H1 (cell line): ENCODE measurements at regions not wholly inside any gene's neighbourhood (a gene's known extent, or its start where the extent isn't known, plus 50 kb on each side); places are given as distances from the start of the nearest gene placed in this dataset.

Experiments used
- CTCF ChIA-PET: fragments of 300-600 bp; sonication (Branson Sonifier 250); formaldehyde crosslinking; loops from one replicate; lab custom pipeline; 2021; ENCODE audit not compliant: partially characterized antibody; lab: Charles Lee
- POLR2A ChIA-PET: fragments of 300-600 bp; sonication (Branson Sonifier 250); formaldehyde crosslinking; loops from one replicate; lab custom pipeline; 2021; ENCODE audit warnings: inconsistent platforms; ENCODE audit not compliant: partially characterized antibody; lab: Charles Lee
- DNase-seq, 2 experiments: peaks; one replicate each; pipeline versions ENCODE4 v3.0.0 to v3.0.0-alpha.2; 2010 to 2022; ENCODE audit warnings: low spot score in 2 of 2, low read depth in 1 of 2, mixed read lengths in 1 of 2
- FAIRE-seq: peaks from 2 replicates; lab custom pipeline; 2011; peaks lifted over from hg19 to GRCh38; lab: Jason Lieb, UNC
- H2AFZ ChIP-seq: 2 replicates; pipeline ENCODE4 v1.8.1; 2012; ENCODE audit warnings: low read length, inconsistent platforms
- H2AK5ac ChIP-seq: 2 replicates; pipeline ENCODE4 v1.6.1; 2013; ENCODE audit warnings: low read depth, low read length
- H2BK120ac ChIP-seq: replicated peaks from 2 replicates; pipeline ENCODE3; 2013; ENCODE audit warnings: low read depth, low read length, inconsistent platforms
- H2BK12ac ChIP-seq: 2 replicates; pipeline ENCODE4 v1.6.1; 2013; ENCODE audit warnings: low read depth, low read length
- H2BK15ac ChIP-seq: 2 replicates; pipeline ENCODE4 v1.6.1; 2013; ENCODE audit warnings: low read length
- H2BK20ac ChIP-seq: 2 replicates; pipeline ENCODE4 v1.6.1; 2013; ENCODE audit warnings: low read length
- H2BK5ac ChIP-seq: 2 replicates; pipeline ENCODE4 v1.6.1; 2013; ENCODE audit warnings: low read depth, low read length
- H3K14ac ChIP-seq: 2 replicates; pipeline ENCODE4 v1.6.1; 2013; ENCODE audit warnings: inconsistent platforms; ENCODE audit not compliant: insufficient read length
- H3K18ac ChIP-seq: 2 replicates; pipeline ENCODE4 v1.6.1; 2013; ENCODE audit warnings: low read length; ENCODE audit errors: extremely low read depth
- H3K23ac ChIP-seq: 2 replicates; pipeline ENCODE4 v1.6.1; 2013; ENCODE audit warnings: inconsistent platforms; ENCODE audit not compliant: insufficient read length
- H3K23me2 ChIP-seq: 2 replicates; pipeline ENCODE4 v1.6.1; 2013; ENCODE audit warnings: low read depth, low read length
- H3K27ac ChIP-seq: 2 replicates; pipeline ENCODE4 v1.6.1; 2011; ENCODE audit warnings: low read depth, low read length, inconsistent platforms
- H3K27me3 ChIP-seq, 4 experiments: replicated peaks in 1 of 4; 1 replicate in 1 of 4; 2 replicates in 3 of 4; pipeline versions ENCODE4 v1.6.1 to v1.8.1; 2011 to 2013; ENCODE audit warnings: low read length in 3 of 4, mild to moderate bottlenecking in 3 of 4, inconsistent platforms in 2 of 4, mixed read lengths in 2 of 4, moderate library complexity in 1 of 4; ENCODE audit not compliant: control insufficient read depth in 3 of 4, insufficient read depth in 3 of 4; ENCODE audit errors: extremely low read depth in 1 of 4
- H3K36me3 ChIP-seq, 4 experiments: 2 replicates each; pipeline versions ENCODE4 v1.6.1 to v1.8.1; 2011 to 2013; ENCODE audit warnings: mild to moderate bottlenecking in 4 of 4, low read length in 3 of 4, moderate library complexity in 2 of 4, control low read depth in 1 of 4, inconsistent platforms in 1 of 4; ENCODE audit not compliant: insufficient read depth in 4 of 4, control insufficient read depth in 2 of 4
- H3K4ac ChIP-seq: replicated peaks from 2 replicates; pipeline ENCODE3; 2013; ENCODE audit warnings: low read length, low read depth, mixed read lengths, inconsistent platforms; ENCODE audit not compliant: insufficient read length
- H3K4me1 ChIP-seq, 4 experiments: replicated peaks in 1 of 4; 1 replicate in 1 of 4; 2 replicates in 3 of 4; pipeline versions ENCODE4 v1.6.1 to v1.8.1; 2011 to 2013; ENCODE audit warnings: low read length in 3 of 4, inconsistent platforms in 2 of 4, mixed read lengths in 1 of 4; ENCODE audit not compliant: insufficient read depth in 4 of 4, control insufficient read depth in 3 of 4
- H3K4me2 ChIP-seq, 2 experiments: 2 replicates each; pipeline versions ENCODE4 v1.6.1 to v1.8.1; 2011 to 2013; ENCODE audit warnings: low read depth in 2 of 2, low read length in 2 of 2, control low read depth in 1 of 2, inconsistent platforms in 1 of 2, mild to moderate bottlenecking in 1 of 2; ENCODE audit not compliant: insufficient read depth in 1 of 2
- H3K4me3 ChIP-seq, 4 experiments: fragments of 200-600, 300-600 bp in 1 of 4; sonication (generic), shearing (Covaris generic), sonication (Bioruptor Twin) in 1 of 4; 2 replicates each; pipeline versions ENCODE4 v1.5.1 to v1.8.1; 2011 to 2016; ENCODE audit warnings: low read length in 4 of 4, low read depth in 3 of 4, control low read depth in 2 of 4, inconsistent platforms in 2 of 4, mild to moderate bottlenecking in 2 of 4, mixed read lengths in 1 of 4, moderate library complexity in 1 of 4; ENCODE audit not compliant: insufficient read depth in 2 of 4; ENCODE audit errors: extremely low read depth in 1 of 4
- H3K56ac ChIP-seq: replicated peaks from 2 replicates; pipeline ENCODE3; 2013; ENCODE audit warnings: low read depth, mild to moderate bottlenecking, mixed read lengths, low read length, inconsistent platforms; ENCODE audit not compliant: insufficient read length
- H3K79me1 ChIP-seq: 2 replicates; pipeline ENCODE4 v1.6.1; 2013; ENCODE audit warnings: low read depth, low read length, control low read depth
- H3K79me2 ChIP-seq, 2 experiments: 2 replicates each; pipeline versions ENCODE4 v1.6.1 to v1.8.1; 2012 to 2013; ENCODE audit warnings: low read length in 2 of 2, mild to moderate bottlenecking in 2 of 2, inconsistent platforms in 1 of 2; ENCODE audit not compliant: insufficient read depth in 2 of 2, control insufficient read depth in 1 of 2
- H3K9ac ChIP-seq, 4 experiments: replicated peaks in 1 of 4; 1 replicate in 1 of 4; 2 replicates in 3 of 4; pipeline versions ENCODE4 v1.6.1 to v1.8.1; 2011 to 2013; ENCODE audit warnings: low read depth in 3 of 4, low read length in 3 of 4, control low read depth in 2 of 4, mild to moderate bottlenecking in 2 of 4, moderate library complexity in 2 of 4, inconsistent platforms in 1 of 4; ENCODE audit errors: extremely low read depth in 1 of 4
- H3K9me3 ChIP-seq, 2 experiments: 2 replicates each; pipeline versions ENCODE4 v1.6.1 to v1.8.1; 2012 to 2013; ENCODE audit warnings: mild to moderate bottlenecking in 2 of 2, moderate library complexity in 2 of 2, control low read depth in 1 of 2, inconsistent platforms in 1 of 2, low read depth in 1 of 2, low read length in 1 of 2, mixed read lengths in 1 of 2; ENCODE audit not compliant: insufficient read depth in 2 of 2
- H4K20me1 ChIP-seq, 2 experiments: replicated peaks in 1 of 2; 2 replicates each; pipeline versions ENCODE3 to v1.8.1; 2011 to 2013; ENCODE audit warnings: inconsistent platforms in 2 of 2, low read length in 2 of 2, mild to moderate bottlenecking in 1 of 2; ENCODE audit not compliant: insufficient read depth in 2 of 2, control insufficient read depth in 1 of 2
- H4K5ac ChIP-seq: 2 replicates; pipeline ENCODE4 v1.6.1; 2013; ENCODE audit warnings: low read length, low read depth, mixed read lengths, inconsistent platforms; ENCODE audit not compliant: insufficient read length
- H4K8ac ChIP-seq: 2 replicates; pipeline ENCODE4 v1.8.0; 2013; ENCODE audit warnings: mild to moderate bottlenecking, moderate library complexity, low read length, inconsistent platforms; ENCODE audit not compliant: insufficient read depth; ENCODE audit errors: extremely low read depth
- H4K91ac ChIP-seq: replicated peaks from 2 replicates; pipeline ENCODE3; 2013; ENCODE audit warnings: low read length, mixed read lengths, inconsistent platforms; ENCODE audit not compliant: insufficient read length
- WGBS, 2 experiments: shearing (Covaris generic) in 1 of 2; methylation state at CpG; one replicate each; pipeline versions ENCODE4 v1.1.6 to v1.1.7; 2013 to 2015; ENCODE audit warnings: low lambda C conversion rate in 2 of 2, mixed read lengths in 2 of 2, inconsistent platforms in 1 of 2, low coverage in 1 of 2, missing lambda C conversion rate in 1 of 2; ENCODE audit not compliant: insufficient replicate concordance in 2 of 2, insufficient coverage in 1 of 2, insufficient read length in 1 of 2; ENCODE audit errors: extremely low coverage in 1 of 2, missing lambda C conversion rate in 1 of 2; 5-methylcytosine and 5-hydroxymethylcytosine counted together
- TF ChIP-seq, protein P1 (sequence below), 3 experiments: IDR thresholded peaks; 1 replicate in 2 of 3; 2 replicates in 1 of 3; pipeline versions ENCODE4 v1.5.1 to v1.6.1; 2011; ENCODE audit warnings: low read length in 3 of 3, mild to moderate bottlenecking in 3 of 3, inconsistent platforms in 2 of 3, low read depth in 1 of 3, moderate library complexity in 1 of 3; ENCODE audit not compliant: insufficient read depth in 1 of 3; ENCODE audit errors: control extremely low read depth in 1 of 3

DNA sequence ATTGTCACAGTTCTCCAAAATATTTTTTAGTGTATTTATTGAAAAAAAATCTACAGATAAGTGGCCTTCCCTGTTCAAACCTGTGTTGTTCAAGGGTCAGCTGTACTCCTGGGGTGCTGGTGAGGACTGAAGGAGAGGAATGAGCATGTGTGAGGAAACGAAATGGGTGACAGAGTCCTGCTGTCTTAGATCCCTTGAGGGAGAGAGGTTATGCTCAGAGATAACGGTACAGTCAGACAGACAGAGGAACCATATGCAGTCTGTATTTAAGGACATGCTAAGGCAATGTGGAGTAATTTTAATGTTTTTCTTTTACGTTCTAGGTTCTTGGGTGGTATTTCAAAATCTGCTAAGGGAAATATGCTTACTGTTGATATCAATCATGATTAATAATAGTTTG, 352.9 kb upstream of the RGS6 start:
- Histone ChIP-seq H3K27me3 (no peaks in the 10 kb centered on the region), H4K20me1 (peaks cover 1 to 2% of the 10 kb centered on the region in 2 experiments), H3K36me3 (no peaks in the 10 kb centered on the region), H2BK20ac (no peak overlapping the region), H2AFZ (no peak overlapping the region), H3K56ac (no peak overlapping the region), H4K8ac (no peak overlapping the region), H3K79me1 (peaks cover 2% of the 10 kb centered on the region; the same call in 1 of the 2 replicates), H2BK5ac (no peak overlapping the region), H3K4me3 (no peak overlapping the region), H3K4me1 (peaks cover 0 to 4% (median 0%) of the 10 kb centered on the region in 4 experiments; a peak in 1 of 7 replicates), H3K9me3 (no peaks in the 10 kb centered on the region), H3K4ac (no peak overlapping the region), H2AK5ac (no peak overlapping the region), H3K9ac (no peak overlapping the region), H3K79me2 (no peaks in the 10 kb centered on the region), H3K23ac (no peak overlapping the region), H2BK12ac (no peak overlapping the region), H3K14ac (no peak overlapping the region), H2BK120ac (no peak overlapping the region), H3K27ac (no peak overlapping the region), H3K18ac (no peak overlapping the region), H4K5ac (no peak overlapping the region), H3K4me2 (no peak overlapping the region), H2BK15ac (no peak overlapping the region), H4K91ac (no peak overlapping the region), H3K23me2 (no peaks in the 10 kb centered on the region)
- DNase-seq: no peak
- ChIA-PET POLR2A (no interaction called here), CTCF (interaction anchor here (1.8 kb wide), 1 partner anchor 174 kb away, joined by 3 read pairs; no protein-coding TSS in a partner anchor)
- no peak for FAIRE-seq
- 85% methylated on average over 3 of the region's 3 CpGs; no CpG with 5 or more reads in 1 of the 2 experiments for WGBS, 2 experiments
- TF ChIP-seq, protein P1, sequence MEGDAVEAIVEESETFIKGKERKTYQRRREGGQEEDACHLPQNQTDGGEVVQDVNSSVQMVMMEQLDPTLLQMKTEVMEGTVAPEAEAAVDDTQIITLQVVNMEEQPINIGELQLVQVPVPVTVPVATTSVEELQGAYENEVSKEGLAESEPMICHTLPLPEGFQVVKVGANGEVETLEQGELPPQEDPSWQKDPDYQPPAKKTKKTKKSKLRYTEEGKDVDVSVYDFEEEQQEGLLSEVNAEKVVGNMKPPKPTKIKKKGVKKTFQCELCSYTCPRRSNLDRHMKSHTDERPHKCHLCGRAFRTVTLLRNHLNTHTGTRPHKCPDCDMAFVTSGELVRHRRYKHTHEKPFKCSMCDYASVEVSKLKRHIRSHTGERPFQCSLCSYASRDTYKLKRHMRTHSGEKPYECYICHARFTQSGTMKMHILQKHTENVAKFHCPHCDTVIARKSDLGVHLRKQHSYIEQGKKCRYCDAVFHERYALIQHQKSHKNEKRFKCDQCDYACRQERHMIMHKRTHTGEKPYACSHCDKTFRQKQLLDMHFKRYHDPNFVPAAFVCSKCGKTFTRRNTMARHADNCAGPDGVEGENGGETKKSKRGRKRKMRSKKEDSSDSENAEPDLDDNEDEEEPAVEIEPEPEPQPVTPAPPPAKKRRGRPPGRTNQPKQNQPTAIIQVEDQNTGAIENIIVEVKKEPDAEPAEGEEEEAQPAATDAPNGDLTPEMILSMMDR (IDR thresholded peaks at IDR 0.05; ENCODE audit: control extremely low read depth in 1 of 3, insufficient read depth in 1 of 3, low read depth in 1 of 3, low read length in 3 of 3): no peak
